Bone marrow (tissue), 2 donors: ENCODE measurements at regions not wholly inside any gene's neighbourhood (a gene's known extent, or its start where the extent isn't known, plus 50 kb on each side); places are given as distances from the start of the nearest gene placed in this dataset.

Experiments used
- DNase-seq, 2 donors: peaks; one replicate each; lab custom pipeline; 2025; lab: John Stamatoyannopoulos, UW

GRCh38 chr2:228652366-228652765 is 470.9 kb upstream of the SPHKAP start:
- no peak for DNase-seq

- no peak for DNase-seq
These were observed 468.4 kb upstream of the SPHKAP start for GRCh38 chr2:228649876-228650275.

GRCh38 chr2:228649447-228649846 is 468.0 kb upstream of the SPHKAP start:
- DNase-seq, result no peak

GRCh38 chr2:228648541-228648940 is 467.1 kb upstream of the SPHKAP start:
- no peak for DNase-seq

GRCh38 chr2:228646061-228646460 is 464.6 kb upstream of the SPHKAP start:
- DNase-seq, result no peak

GRCh38 chr2:228644199-228644598 is 462.7 kb upstream of the SPHKAP start:
- no peak for DNase-seq

GRCh38 chr2:228642861-228643260 is 461.4 kb upstream of the SPHKAP start:
- no peak for DNase-seq

- DNase-seq, result no peak
These were observed 449.3 kb upstream of the SPHKAP start for GRCh38 chr2:228630786-228631185.

- no peak for DNase-seq
These were observed 447.8 kb upstream of the SPHKAP start for GRCh38 chr2:228629251-228629650.

- DNase-seq, result no peak
These were observed 447.2 kb upstream of the SPHKAP start for GRCh38 chr2:228628682-228629081.

- DNase-seq, result no peak
These were observed 446.0 kb upstream of the SPHKAP start for GRCh38 chr2:228627510-228627909.

- no peak for DNase-seq
These were observed 444.0 kb upstream of the SPHKAP start for GRCh38 chr2:228625481-228625880.

GRCh38 chr2:228624733-228625132 is 443.2 kb upstream of the SPHKAP start:
- no peak for DNase-seq

- DNase-seq, result no peak
These were observed 434.0 kb upstream of the SPHKAP start for GRCh38 chr2:228615496-228615895.

- DNase-seq, result no peak
These were observed 433.3 kb upstream of the SPHKAP start for GRCh38 chr2:228614741-228615140.

GRCh38 chr2:228613133-228613850 is 431.8 kb upstream of the SPHKAP start:
- DNase-seq, result no peak

- no peak for DNase-seq
These were observed 429.7 kb upstream of the SPHKAP start for GRCh38 chr2:228611171-228611570.

- no peak for DNase-seq
These were observed 420.8 kb upstream of the SPHKAP start for GRCh38 chr2:228602288-228602687.

- no peak for DNase-seq
These were observed 418.8 kb upstream of the SPHKAP start for GRCh38 chr2:228600265-228600664.

GRCh38 chr2:228599781-228600180 is 418.3 kb upstream of the SPHKAP start:
- no peak for DNase-seq

- no peak for DNase-seq
These were observed 417.8 kb upstream of the SPHKAP start for GRCh38 chr2:228599297-228599696.

- DNase-seq, result no peak
These were observed 415.5 kb upstream of the SPHKAP start for GRCh38 chr2:228597032-228597431.

- no peak for DNase-seq
These were observed 412.5 kb upstream of the SPHKAP start for GRCh38 chr2:228594012-228594411.

GRCh38 chr2:228592925-228593324 is 411.4 kb upstream of the SPHKAP start:
- DNase-seq, result no peak
